ENCODE measurements at regions not wholly inside any gene's neighbourhood (a gene's known extent, or its start where the extent isn't known, plus 50 kb on each side); places are given as distances from the start of the nearest gene placed in this dataset.

GRCh38 chr16:66224626-66225025 lies 141.9 kb upstream of the CDH5 start:
- TF ChIP-seq TARDBP (IDR thresholded peaks at IDR 0.05) (no peak), ELF4 (IDR thresholded peaks at IDR 0.05) (no peak), SUZ12 (IDR thresholded peaks at IDR 0.05) (no peak), SP1 (IDR thresholded peaks at IDR 0.05) (no peak), CTBP1 (IDR thresholded peaks at IDR 0.05; ENCODE audit: borderline replicate concordance) (no peak), ARNT (IDR thresholded peaks at IDR 0.05) (no peak), FOXM1 (IDR thresholded peaks at IDR 0.05; ENCODE audit: borderline replicate concordance) (no peak), FOXA1 (IDR thresholded peaks at IDR 0.05) (no peak), L3MBTL2 (conservative IDR thresholded peaks at IDR 0.05) (no peak), BHLHE40 (IDR thresholded peaks at IDR 0.05; ENCODE audit: borderline replicate concordance) (no peak), FOXK2 (IDR thresholded peaks at IDR 0.05) (no peak), ZNF384 (IDR thresholded peaks at IDR 0.05) (no peak), HDGF (IDR thresholded peaks at IDR 0.05; ENCODE audit: borderline replicate concordance) (no peak)

Measured in HEK293T (cell line).